ENCODE measurements at regions not wholly inside any gene's neighbourhood (a gene's known extent, or its start where the extent isn't known, plus 50 kb on each side); places are given as distances from the start of the nearest gene placed in this dataset.

- FAIRE-seq (no peak), DNase-seq (ENCODE audit: insufficient read length, low spot score) (no peak)
- TF ChIP-seq CTCF (IDR thresholded peaks at IDR 0.05; ENCODE audit: insufficient read depth, missing control alignments), result no peak
Observed at GRCh38 chr1:58006421-58007046, 540.0 kb downstream of the OMA1 start.

- FAIRE-seq, result no peak
- TF ChIP-seq CTCF (IDR thresholded peaks at IDR 0.05; ENCODE audit: insufficient read depth, missing control alignments), result no peak
- DNase-seq (ENCODE audit: insufficient read length, low spot score), result no peak
Observed at GRCh38 chr1:58005212-58005611, 541.3 kb downstream of the OMA1 start.

GRCh38 chr1:58003988-58004387, 542.5 kb downstream of the OMA1 start:
- no peak for TF ChIP-seq CTCF (IDR thresholded peaks at IDR 0.05; ENCODE audit: insufficient read depth, missing control alignments)
- FAIRE-seq (no peak), DNase-seq (ENCODE audit: insufficient read length, low spot score) (no peak)

GRCh38 chr1:58003059-58003458, 543.5 kb downstream of the OMA1 start:
- FAIRE-seq (no peak), DNase-seq (ENCODE audit: insufficient read length, low spot score) (no peak)
- no peak for TF ChIP-seq CTCF (IDR thresholded peaks at IDR 0.05; ENCODE audit: insufficient read depth, missing control alignments)

- FAIRE-seq, result no peak
- DNase-seq (ENCODE audit: insufficient read length, low spot score), result no peak
- TF ChIP-seq CTCF (IDR thresholded peaks at IDR 0.05; ENCODE audit: insufficient read depth, missing control alignments), result no peak
Observed at GRCh38 chr1:58000821-58001220, 545.7 kb downstream of the OMA1 start.

GRCh38 chr1:58000116-58000515, 546.4 kb downstream of the OMA1 start:
- TF ChIP-seq CTCF (IDR thresholded peaks at IDR 0.05; ENCODE audit: insufficient read depth, missing control alignments), result no peak
- FAIRE-seq, result no peak
- DNase-seq (ENCODE audit: insufficient read length, low spot score), result no peak

GRCh38 chr1:57996400-57996799, 550.1 kb downstream of the OMA1 start:
- DNase-seq (ENCODE audit: insufficient read length, low spot score) (no peak), FAIRE-seq (no peak)
- no peak for TF ChIP-seq CTCF (IDR thresholded peaks at IDR 0.05; ENCODE audit: insufficient read depth, missing control alignments)

Data from D721Med (cell line).